Colonic mucosa (tissue), 4 donors: ENCODE measurements at regions not wholly inside any gene's neighbourhood (a gene's known extent, or its start where the extent isn't known, plus 50 kb on each side); places are given as distances from the start of the nearest gene placed in this dataset.

Source experiments
- DNase-seq: peaks from one replicate; pipeline ENCODE4 v3.0.0-alpha.2; 2020
- H3K27ac ChIP-seq: fragments of 200-600 bp; one replicate; pipeline ENCODE4 v1.8.0; 2021
- H3K27me3 ChIP-seq: fragments of 200-600 bp; one replicate; pipeline ENCODE4 v1.8.0; 2021
- H3K36me3 ChIP-seq: fragments of 200-600 bp; one replicate; pipeline ENCODE4 v1.8.0; 2021
- H3K4me1 ChIP-seq: fragments of 200-600 bp; one replicate; pipeline ENCODE4 v1.8.0; 2021; ENCODE audit warnings: mild to moderate bottlenecking
- H3K4me3 ChIP-seq: fragments of 200-600 bp; one replicate; pipeline ENCODE4 v1.8.0; 2021
- H3K9ac ChIP-seq, 2 donors: one replicate each; pipeline ENCODE4 v1.7.0; 2013; ENCODE audit warnings: control low read depth in 2 of 2, low read depth in 2 of 2, low read length in 2 of 2
- H3K9me3 ChIP-seq: fragments of 200-600 bp; one replicate; pipeline ENCODE4 v1.8.0; 2021
- CTCF ChIP-seq: fragments of 200-600 bp; IDR thresholded peaks from one replicate; pipeline ENCODE4 v1.8.0; 2022; ENCODE audit warnings: antibody characterized with exemption, mild to moderate bottlenecking
- intact Hi-C: fragments of 100-400 bp; cut with DNase I; formaldehyde crosslinking; loops from one replicate; pipeline ENCODE4 v1.14.1; 2022
- donor health status: healthy.
- donor health status: DM: no; HTN: no; CAD: no.
- donor health status: DM: no; HTN: no; CAD: no.

GRCh38 chr10:20958225-20958624 is 61.1 kb upstream of the NEBL start:
- no peaks in the 10 kb centered on the region for H3K36me3 ChIP-seq

GRCh38 chr10:20957744-20958143 is 60.6 kb upstream of the NEBL start:
- Histone ChIP-seq H3K36me3 (no peaks in the 10 kb centered on the region), H3K9ac (no peak overlapping the region), H3K9me3 (no peaks in the 10 kb centered on the region), H3K27ac (no peak overlapping the region), H3K4me1 (no peaks in the 10 kb centered on the region), H3K4me3 (no peak overlapping the region), H3K27me3 (no peaks in the 10 kb centered on the region)
- no peak for DNase-seq
- TF ChIP-seq CTCF, result no peak
- intact Hi-C loops, result no loop called here

More at GRCh38 chr10:20958225-20958624, 61.1 kb upstream of the NEBL start:
- Histone ChIP-seq H3K4me1 (no peaks in the 10 kb centered on the region), H3K9me3 (no peaks in the 10 kb centered on the region), H3K9ac (no peak overlapping the region), H3K27ac (no peak overlapping the region), H3K4me3 (no peak overlapping the region), H3K27me3 (no peaks in the 10 kb centered on the region)
- no peak for TF ChIP-seq CTCF
- DNase-seq, result no peak
- intact Hi-C loops, result no loop called here

GRCh38 chr10:20956843-20957242 is 59.7 kb upstream of the NEBL start:
- H3K36me3 ChIP-seq, result no peaks in the 10 kb centered on the region
- TF ChIP-seq CTCF, result no peak
- no peak overlapping the region for H3K27ac ChIP-seq
- H3K9me3 ChIP-seq, result no peaks in the 10 kb centered on the region
- H3K4me3 ChIP-seq, result no peak overlapping the region
- intact Hi-C loops, result no loop called here
- no peak for DNase-seq
- no peaks in the 10 kb centered on the region for H3K4me1 ChIP-seq
- H3K27me3 ChIP-seq, result no peaks in the 10 kb centered on the region
- no peak overlapping the region for H3K9ac ChIP-seq

- intact Hi-C loops, result no loop called here
Observed at GRCh38 chr10:20955355-20955893, 58.3 kb upstream of the NEBL start.

GRCh38 chr10:20954519-20954918 is 57.4 kb upstream of the NEBL start:
- H3K27me3 ChIP-seq, result no peaks in the 10 kb centered on the region
- no peaks in the 10 kb centered on the region for H3K9me3 ChIP-seq
- no peaks in the 10 kb centered on the region for H3K4me1 ChIP-seq
- H3K27ac ChIP-seq, result no peak overlapping the region
- intact Hi-C loops, result no loop called here
- H3K4me3 ChIP-seq, result no peak overlapping the region
- no peak for TF ChIP-seq CTCF
- DNase-seq, result no peak
- H3K9ac ChIP-seq, result no peak overlapping the region
- no peaks in the 10 kb centered on the region for H3K36me3 ChIP-seq

More at GRCh38 chr10:20955355-20955893, 58.3 kb upstream of the NEBL start:
- H3K27ac ChIP-seq, result no peak overlapping the region
- no peak overlapping the region for H3K9ac ChIP-seq
- H3K4me1 ChIP-seq, result no peaks in the 10 kb centered on the region
- no peak for TF ChIP-seq CTCF
- H3K27me3 ChIP-seq, result no peaks in the 10 kb centered on the region
- H3K4me3 ChIP-seq, result no peak overlapping the region
- H3K9me3 ChIP-seq, result no peaks in the 10 kb centered on the region
- DNase-seq, result no peak
- H3K36me3 ChIP-seq, result no peaks in the 10 kb centered on the region

- Histone ChIP-seq H3K9me3 (no peaks in the 10 kb centered on the region), H3K4me3 (no peak overlapping the region), H3K36me3 (no peaks in the 10 kb centered on the region), H3K27me3 (no peaks in the 10 kb centered on the region), H3K9ac (no peak overlapping the region), H3K27ac (no peak overlapping the region), H3K4me1 (no peaks in the 10 kb centered on the region)
- DNase-seq, result no peak
- intact Hi-C loops, result no loop called here
- no peak for TF ChIP-seq CTCF
Observed at GRCh38 chr10:20953120-20953519, 56.0 kb upstream of the NEBL start.
